NCI-H2171 treated with DMSO at 0.1 percent for 48 hours (cell line): ENCODE measurements at regions not wholly inside any gene's neighbourhood (a gene's known extent, or its start where the extent isn't known, plus 50 kb on each side); places are given as distances from the start of the nearest gene placed in this dataset.

Experiments
- DNase-seq: peaks from one replicate; lab custom pipeline; 2025; lab: John Stamatoyannopoulos, UW

DNA sequence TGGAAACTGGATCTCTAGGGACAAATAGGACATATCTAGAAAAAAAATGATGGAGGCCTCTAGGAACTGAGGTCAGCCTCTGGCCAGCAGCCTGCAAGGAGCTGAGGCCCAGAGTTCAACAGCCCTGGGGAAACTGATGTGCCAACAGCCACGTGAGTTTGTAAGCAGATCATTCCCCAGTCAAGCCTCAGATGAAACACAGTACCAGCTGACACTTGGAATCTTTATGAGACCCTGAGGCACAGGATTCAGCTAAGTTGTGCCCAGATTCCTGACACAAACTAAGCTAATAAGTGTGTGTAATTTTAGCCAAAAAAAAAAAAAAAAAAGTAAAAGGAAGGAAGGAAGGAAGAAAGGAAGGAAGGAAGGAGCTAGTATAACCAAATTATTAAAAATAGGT, 1059.8 kb upstream of the MAP3K7 start:
- DNase-seq: no peak

DNA sequence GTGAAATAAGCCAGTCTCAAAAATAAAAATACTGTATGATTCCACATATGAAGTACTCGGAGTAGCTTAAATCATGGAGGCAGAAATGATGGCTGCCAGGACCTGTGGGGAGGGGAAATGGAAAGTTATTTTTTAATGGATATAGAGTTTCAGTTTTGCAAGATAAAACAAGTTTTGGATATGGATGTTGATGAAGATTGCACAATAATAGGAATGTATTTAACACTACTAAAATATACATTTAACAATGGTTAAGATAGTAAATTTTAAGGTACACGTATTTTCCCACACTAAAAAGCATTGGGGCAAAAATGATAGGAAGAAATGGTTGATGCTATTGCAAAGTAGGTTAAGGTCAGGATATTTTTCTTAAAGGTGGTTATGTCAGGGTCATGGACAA, 1058.9 kb upstream of the MAP3K7 start:
- no peak for DNase-seq

DNA sequence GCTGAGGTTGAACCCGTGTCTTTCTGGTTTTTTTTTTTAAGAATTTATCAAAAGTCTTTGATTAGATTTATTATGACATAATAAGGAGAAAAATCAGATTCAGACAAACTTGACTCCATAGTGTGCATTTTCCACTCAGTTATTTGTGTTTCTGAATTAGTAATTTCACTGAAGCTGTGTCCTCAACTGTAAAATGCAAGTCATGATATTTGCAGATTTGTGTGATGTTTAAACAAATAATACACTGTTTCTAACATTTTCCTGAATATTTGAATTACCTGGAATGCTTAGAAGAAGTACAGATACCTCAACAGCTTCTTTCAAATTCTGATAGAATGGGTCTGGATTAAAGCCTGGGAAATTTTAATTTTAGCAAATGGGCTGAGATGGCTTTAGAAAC, 1050.3 kb upstream of the MAP3K7 start:
- no peak for DNase-seq

DNA sequence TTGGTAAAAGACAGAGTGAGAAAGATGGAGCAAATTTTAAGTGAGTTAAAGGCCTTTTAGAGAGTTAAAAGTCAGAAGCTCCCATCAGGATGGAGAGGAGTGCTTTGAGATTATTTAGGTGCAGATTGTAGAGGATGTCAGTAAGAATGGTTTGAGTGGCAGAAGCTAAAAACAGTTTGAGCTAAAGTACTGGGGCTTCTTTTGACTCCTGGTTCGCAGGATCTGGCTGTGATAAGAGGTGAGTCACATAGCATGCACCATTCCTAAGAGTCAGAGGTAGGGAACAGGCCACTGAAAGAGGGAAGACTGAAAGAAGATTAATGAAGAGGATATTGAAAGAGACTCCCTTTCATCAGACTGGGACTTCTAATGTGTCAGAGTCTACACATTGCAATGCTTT, 1047.9 kb upstream of the MAP3K7 start:
- DNase-seq: no peak

DNA sequence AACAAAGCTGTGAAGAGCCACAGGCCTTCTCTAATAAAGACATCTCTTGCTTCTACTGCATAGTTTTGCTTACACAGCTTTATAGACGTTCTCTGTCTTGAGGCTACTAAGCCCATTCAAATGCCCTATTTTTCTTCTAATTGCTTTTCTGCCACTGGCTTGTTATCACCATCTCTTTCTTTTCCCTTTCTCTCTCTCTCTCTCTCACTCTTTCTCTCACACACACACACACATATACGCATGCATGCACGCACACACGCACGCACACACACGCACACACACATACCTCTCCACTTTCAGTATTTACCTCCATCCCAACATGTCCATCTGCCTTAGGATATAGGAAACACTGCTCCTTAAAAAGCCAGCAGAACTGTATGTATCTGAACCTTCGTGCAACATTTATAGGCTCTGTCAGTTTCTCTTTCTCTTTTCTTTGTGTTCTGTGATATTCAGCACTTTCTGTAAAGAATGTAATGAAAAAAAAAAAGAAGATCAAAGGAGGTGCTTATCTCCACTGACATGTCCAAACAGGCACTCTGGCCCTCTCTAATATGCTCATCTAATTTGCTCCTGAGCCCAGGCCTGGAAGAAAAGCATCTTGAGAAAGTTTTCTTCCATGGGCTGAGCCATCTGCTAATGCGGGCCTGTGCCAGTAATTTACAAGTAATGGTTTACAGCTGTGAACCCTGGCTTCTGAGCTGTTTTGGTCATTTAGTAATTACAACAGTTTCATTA, 1046.7 kb upstream of the MAP3K7 start:
- DNase-seq: no peak

DNA sequence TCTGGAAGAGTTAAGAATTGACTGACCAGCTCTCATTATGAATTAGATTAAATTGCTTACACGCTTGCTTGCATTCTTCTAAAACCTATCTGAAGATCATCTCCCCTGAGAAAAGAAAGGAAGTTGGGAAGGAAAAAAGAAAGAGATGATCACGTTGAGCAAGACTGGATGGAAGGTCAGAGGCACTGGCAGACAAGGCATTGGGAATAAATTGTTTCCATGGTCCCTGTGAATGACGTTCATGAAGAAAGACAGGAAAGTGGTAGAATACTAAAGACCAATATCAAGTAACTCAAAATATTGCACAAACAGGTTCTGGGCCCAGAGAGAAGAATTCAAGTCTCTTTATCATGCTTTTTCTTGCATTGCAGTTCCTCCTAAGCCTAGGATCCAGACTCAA, 1045.4 kb upstream of the MAP3K7 start:
- no peak for DNase-seq

DNA sequence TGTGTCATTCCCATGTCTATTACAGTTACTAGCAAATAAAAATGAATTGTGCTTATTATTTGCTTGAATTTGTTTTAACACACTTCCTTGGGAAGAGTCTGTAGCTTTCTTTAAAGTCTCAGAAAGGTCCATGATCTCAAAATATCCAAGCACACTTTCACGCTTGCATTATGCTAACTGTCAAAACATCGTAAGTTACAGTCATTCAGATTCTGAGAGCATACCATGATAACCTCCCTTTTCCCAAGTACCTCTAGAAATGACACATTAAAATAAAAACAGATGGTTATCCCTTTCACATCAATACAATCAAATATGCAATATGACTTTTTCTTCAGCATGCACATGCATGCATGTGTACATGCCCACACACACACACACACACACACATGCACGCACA, 1044.4 kb upstream of the MAP3K7 start:
- DNase-seq: no peak

DNA sequence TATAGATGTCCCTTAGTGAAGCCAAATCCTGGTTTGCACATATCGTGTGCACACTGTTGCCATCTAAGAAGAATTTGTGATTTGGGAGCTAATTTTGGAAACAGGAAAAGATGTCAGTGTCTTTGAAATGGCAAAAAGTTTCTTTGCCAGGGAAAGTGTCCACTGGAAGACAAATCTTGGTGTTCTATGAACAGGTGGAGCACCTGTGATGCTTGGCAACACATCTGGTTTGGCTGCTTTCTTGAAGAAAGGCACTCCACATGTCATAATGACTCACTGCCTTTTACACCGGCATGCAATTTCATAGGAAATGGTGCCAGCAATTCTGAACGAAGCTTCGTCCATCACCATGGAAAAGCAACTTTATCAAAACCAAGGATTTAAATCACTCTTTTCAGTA, 1040.0 kb upstream of the MAP3K7 start:
- DNase-seq: no peak

DNA sequence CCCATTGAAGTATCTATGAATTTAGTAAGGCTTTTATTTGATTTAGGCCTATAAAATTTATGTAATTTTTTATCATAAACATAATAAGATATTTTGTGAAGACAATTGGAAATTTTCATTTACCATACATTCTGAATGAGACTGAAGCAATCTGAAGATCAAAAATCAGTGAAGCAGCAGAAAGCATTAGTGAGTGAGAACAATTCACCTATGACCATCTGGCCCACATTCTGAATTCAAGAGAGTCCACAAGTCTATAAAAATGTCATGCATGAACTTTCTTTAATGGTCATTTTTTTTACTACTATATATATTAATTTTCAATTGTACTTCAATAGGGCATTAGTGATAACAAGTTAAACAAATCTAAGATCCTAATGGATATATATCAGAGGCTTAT, 1026.6 kb upstream of the MAP3K7 start:
- DNase-seq: peak; percentile 22

DNA sequence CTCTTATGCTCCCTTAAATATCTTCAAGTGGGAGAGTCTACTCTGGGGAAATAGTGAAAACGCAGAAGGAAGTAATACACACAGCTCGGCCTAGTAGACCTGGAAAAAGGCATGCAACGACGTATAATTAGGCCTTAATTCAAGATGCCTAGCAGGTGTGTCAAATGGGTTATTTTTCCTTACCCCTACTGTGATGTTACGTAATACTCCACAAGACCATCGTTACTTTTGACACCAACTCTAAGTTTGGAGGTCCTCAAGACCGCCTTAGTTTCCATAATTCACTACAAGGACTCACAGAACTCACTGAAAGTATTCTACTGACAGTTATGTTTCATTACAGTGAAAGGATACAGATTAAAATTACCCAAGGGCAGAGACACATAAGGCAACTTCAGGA, 1024.3 kb upstream of the MAP3K7 start:
- no peak for DNase-seq

DNA sequence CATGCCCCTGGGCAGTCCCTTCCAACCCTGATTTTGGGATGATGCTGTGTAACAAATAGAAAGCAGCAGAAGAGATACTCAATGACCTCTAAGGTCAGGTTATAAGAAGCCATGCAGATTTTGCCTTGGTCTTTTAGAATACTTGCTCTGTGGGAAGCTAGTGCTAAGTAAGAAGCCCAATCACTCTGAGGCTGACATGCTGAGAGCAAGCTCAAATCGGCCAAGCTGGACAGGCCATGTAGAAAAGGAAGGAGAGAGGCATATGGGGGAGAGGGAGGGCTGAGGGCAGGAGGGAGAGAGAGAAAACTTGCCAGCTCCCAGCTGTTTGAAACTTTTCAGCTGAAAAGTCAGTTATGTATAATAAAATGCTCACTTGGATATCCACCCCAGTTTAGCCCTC, 1021.6 kb upstream of the MAP3K7 start:
- no peak for DNase-seq

DNA sequence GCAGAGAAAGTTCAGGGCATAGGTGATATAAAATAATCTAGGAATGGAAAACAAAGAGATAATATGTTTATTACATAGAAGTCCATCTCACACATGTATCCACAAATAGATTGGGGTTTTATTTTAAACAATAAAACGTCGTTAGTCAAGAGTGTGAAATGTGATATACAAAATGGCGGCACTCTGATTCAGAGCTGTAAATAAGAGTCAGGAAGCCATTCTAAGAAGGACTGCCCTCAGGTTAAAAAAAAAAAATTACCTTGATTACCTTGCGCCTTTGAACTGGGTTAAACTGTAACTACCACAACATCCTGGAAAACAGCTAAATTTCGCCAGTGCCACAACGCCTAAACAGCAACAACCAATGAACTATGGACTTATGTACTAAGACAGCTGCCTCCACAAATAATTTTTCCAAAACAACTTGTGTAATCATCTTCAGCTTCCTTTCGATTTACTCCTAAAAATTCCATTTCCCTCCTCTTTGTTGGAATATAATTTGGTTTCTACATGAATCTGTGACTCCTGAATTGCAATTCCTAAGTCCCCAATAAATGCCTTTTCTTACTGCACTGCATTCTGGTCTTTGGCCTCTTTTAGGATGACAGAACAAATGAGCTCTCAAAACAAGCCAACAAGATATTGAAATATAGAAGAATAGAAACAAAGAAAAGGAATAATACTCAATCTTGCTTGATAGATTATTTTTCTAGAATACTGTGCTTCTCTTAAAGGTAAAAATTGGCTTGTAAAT, 1019.5 kb upstream of the MAP3K7 start:
- DNase-seq: peak; percentile 3

DNA sequence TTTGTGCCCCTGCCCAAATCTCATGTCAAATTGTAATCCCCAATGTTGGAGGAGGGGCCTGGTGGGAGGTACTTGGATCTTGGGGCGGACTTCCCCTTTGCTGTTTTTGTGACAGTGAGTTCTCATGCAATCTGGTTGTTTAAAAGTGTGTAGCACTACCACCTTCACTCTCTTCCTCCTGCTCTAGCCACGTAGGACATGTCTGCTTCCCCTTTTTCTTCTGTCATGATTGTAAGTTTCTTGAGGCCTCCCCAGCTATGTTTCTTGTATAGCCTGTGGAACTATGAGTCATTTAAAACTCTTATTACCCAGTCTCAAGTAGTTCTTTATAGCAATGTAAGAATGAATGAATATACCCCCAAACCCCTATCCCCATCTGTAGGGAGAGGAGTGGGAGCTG, 1013.7 kb upstream of the MAP3K7 start:
- no peak for DNase-seq

DNA sequence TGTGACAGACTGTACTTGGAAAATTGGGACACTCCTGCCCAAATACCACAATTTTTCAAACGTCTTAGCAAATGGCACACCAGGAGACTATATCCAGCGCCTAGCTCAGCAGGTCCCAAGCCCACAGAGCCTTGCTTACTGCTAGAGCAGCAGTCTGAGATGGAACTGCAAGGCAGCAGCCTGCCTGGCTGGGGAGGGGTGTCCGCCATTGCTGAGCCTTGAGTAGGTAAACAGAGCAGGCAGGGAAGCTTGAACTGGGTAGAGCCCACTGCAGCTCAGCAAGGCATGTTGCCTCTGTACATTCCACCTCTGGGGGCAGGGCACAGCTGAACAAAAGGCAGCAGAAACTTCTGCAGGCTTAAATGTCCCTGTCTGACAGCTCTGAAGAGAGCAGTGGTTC, 1003.3 kb upstream of the MAP3K7 start:
- no peak for DNase-seq

DNA sequence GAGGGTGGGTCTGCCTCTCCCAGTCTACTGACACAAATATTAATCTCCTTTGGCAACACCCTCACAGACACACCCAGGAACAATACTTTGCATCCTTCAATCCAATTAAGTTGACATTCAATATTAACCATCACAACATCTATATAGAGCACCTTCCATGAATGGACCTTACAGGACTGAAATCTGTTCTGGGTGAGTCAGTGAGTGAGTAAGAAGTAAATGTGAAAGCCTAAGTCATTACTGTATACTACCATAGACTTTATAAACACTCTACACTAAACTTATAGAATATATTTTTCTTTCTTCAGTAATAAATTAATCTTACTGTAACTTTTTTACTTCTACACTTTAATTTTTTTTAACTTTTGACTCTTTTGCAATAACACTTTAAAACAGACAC, 993.8 kb upstream of the MAP3K7 start:
- no peak for DNase-seq

DNA sequence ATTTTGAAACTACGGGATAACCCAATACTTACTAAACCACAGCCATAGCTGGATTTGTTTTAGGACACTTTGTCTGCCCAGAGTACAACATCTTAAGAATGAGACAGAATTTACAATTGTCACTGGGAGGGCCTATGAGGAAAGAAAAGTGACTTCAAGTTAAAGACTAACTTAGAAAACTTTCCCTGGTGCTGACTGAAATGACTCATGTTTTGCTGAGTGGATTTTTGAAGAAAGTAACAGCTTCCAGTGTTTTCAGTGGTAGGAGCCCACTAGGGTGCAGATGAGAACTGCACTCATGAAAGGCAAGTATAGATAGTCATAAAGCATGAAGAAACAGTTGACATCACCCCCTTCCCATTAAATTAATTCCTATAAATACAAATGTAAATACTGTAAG, 988.2 kb upstream of the MAP3K7 start:
- no peak for DNase-seq

DNA sequence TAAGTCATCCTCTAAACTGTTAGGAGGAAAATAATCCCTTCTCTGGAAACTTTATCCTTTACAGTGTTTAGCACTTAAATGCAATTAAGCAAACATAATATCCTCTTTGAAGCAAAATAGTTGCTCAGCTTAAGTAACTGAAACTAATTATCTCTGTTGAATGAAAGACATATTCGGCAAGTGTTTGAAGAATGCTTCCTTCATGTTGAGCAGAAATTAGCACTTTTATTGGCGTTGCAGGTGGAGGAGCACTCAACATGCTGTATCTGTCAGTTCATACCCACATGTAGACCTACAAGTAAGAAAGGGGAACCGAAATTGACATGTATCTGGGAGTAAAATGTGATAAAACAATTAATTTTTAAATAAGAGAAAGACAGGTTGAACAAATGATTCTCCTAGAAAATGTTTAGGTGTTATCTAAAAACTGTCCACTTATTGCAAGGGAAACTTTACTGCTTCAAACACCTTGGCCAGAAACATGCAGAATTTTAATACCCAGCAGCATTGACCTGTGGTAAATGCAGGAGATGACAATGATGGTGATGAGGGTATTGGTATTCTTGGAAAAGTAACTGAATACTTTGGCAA, 987.0 kb upstream of the MAP3K7 start:
- no peak for DNase-seq

DNA sequence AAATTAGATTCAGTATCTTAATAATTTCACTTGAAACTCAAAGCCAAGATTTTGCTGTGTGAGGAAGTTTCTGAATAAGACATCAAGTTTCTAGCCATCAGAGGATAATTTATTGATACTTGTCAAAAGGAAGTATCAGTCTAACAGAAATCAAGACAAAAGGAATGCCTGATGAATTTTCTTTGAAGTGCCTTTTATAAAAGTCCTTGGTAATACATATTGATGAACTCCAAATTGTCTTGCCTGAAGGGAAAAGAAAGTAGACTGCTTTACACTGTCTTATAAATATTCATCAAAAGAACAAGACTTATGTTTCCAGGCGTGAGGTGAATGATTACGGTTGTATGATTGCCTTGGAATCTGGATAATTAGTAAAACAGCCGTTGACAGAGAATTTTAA, 986.0 kb upstream of the MAP3K7 start:
- DNase-seq: no peak

DNA sequence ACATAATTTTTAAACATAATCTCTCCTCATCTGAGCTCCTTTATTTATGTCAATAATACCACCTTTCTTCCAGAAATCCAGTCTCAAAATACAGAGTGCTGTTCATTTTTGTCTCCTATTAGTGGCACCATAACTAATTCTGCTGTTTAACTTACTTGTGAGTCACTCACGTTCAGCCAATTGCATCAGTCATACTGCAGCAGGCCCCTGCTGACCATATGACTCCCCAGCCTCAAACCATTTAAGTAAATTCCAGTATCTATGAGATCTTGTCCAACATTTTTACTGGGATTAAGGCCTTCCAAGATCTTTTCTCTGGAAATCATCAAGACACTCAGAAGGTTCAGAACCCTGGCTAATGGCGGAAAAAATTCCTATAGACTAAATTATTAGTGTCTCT, 982.2 kb upstream of the MAP3K7 start:
- DNase-seq: no peak

DNA sequence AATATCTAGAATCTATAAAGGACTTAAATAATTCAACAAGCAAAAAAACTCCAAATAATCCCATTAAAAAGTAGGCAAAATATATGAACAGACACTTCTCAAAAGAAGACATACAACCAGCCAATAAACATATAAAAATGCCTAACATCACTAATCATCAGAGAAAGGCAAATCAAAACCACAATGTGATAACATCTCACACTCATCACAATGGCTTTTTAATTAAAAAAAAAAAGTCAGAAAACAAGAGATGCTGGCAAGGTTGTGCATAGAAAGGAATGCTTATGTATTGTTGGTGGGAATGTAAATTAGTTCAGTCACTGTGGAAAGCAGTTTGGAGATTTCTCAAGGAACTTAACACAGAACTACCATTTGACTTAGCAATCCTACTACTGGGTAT, 979.6 kb upstream of the MAP3K7 start:
- DNase-seq: no peak

DNA sequence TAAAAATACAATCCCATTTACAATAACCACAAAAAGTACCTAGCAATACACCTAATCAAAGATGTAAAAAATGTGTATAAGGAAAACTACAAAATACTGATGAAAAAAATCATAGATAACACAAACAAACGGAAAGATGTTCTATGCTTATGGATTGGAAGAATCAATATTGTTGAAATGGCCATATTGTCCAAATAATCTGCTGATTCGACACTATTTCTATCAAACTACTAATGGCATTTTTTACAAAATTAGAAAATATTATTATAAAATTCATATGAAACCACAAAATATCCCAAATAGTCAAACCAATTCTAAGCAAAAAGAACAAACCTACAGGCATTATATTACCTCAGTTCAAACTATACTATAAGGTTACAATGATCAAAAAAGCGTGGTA, 978.3 kb upstream of the MAP3K7 start:
- no peak for DNase-seq

DNA sequence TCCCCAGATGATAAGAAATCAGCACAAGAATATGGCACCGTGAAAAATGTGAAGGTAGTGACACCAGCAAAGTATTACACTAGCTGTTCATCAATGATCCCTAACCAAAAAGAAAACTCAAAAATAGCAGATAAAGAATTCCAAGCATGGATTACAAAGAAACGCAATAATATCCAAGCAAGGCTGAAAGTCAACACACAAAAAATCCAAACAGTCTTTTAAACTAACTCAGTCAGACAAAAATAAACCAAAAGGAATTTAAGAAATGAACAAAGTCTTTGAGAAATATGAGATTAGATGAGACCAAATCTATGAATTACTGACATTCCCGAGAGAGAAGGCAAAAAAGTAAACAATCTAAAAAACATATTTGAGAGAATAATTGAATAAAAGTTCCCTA, 976.1 kb upstream of the MAP3K7 start:
- DNase-seq: no peak

DNA sequence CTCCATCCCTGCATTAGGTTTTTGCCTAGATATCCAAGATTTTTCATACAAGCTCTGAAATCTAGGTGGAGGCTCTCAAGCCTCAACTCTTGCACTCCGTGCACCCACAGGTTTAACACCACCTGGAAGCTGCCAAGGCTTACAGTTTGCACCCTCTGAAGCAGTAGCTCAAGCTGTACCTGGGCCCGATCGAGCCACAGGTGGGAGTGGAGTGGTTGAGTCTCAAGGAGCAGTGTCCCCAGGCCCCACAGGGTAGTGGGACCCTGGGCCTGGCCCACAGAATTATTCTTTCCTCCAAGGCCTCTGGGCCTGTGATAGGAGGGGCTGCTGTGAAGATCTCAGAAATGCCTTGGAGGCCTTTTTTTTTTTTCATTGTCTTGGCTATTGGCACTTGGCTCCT, 973.5 kb upstream of the MAP3K7 start:
- DNase-seq: no peak

DNA sequence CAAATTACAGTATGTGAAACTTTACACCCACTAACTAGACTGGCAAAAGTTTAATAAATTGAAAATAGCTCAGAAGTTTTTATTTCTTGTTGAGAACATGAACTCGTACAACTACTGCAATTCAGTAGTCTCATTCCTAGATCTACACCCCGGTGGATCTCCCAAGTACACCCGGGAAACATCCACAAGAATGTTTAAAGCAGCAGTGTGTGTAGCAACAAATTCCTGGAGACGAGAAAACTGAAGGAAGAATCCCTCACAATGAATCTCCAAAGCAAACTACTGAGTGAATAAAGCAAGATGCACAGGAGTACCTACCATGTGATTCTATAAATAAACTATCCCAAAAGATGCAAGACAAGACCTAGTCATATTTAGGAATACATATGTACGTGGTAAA, 954.0 kb upstream of the MAP3K7 start:
- no peak for DNase-seq
